22Rv1 (cell line): ENCODE measurements at regions not wholly inside any gene's neighbourhood (a gene's known extent, or its start where the extent isn't known, plus 50 kb on each side); places are given as distances from the start of the nearest gene placed in this dataset.

Source experiments
- H3K27ac ChIP-seq: fragments of 450-650 bp; 2 replicates; pipeline ENCODE4 v1.5.1; 2017
- ZFX ChIP-seq: fragments of 450-650 bp; IDR thresholded peaks from 2 replicates; pipeline ENCODE4 v1.6.1; 2017; ENCODE audit warnings: antibody characterized with exemption, borderline replicate concordance
- TF ChIP-seq, protein P1 (sequence below): fragments of 450-650 bp; IDR thresholded peaks from 2 replicates; pipeline ENCODE4 v1.5.1; 2017; ENCODE audit warnings: mild to moderate bottlenecking

- no peak for TF ChIP-seq ZFX
- TF ChIP-seq, protein P1, sequence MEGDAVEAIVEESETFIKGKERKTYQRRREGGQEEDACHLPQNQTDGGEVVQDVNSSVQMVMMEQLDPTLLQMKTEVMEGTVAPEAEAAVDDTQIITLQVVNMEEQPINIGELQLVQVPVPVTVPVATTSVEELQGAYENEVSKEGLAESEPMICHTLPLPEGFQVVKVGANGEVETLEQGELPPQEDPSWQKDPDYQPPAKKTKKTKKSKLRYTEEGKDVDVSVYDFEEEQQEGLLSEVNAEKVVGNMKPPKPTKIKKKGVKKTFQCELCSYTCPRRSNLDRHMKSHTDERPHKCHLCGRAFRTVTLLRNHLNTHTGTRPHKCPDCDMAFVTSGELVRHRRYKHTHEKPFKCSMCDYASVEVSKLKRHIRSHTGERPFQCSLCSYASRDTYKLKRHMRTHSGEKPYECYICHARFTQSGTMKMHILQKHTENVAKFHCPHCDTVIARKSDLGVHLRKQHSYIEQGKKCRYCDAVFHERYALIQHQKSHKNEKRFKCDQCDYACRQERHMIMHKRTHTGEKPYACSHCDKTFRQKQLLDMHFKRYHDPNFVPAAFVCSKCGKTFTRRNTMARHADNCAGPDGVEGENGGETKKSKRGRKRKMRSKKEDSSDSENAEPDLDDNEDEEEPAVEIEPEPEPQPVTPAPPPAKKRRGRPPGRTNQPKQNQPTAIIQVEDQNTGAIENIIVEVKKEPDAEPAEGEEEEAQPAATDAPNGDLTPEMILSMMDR = no peak
- no peak overlapping the region for H3K27ac ChIP-seq
These were observed 60.1 kb upstream of the ELOVL5 start for GRCh38 chr6:53408826-53409225.

DNA sequence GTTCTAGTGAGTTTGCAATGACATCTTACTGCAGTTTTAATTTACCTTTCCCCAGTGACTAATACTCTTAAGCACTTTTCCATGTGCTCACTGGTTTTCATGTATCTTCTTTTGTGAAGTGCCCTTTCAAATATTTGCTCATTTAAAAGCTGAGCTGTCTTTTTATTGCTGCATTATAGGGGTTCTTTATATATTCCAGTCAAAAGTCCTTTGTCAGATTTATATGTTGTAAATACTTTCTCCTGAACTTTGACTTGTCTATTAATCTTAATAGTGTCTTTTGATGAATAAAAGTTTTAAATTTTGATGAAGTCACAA is 50.2 kb upstream of the ELOVL5 start:
- H3K27ac ChIP-seq = no peak overlapping the region
- TF ChIP-seq ZFX = no peak
- TF ChIP-seq, protein P1 = no peak

GRCh38 chr6:53398247-53399026 is 49.7 kb upstream of the ELOVL5 start:
- no peak overlapping the region for H3K27ac ChIP-seq
- TF ChIP-seq ZFX = no peak
- TF ChIP-seq, protein P1 = no peak
